DMS153 treated with DMSO at 0.1 percent for 48 hours (cell line): ENCODE measurements at regions not wholly inside any gene's neighbourhood (a gene's known extent, or its start where the extent isn't known, plus 50 kb on each side); places are given as distances from the start of the nearest gene placed in this dataset.
"Not testable (repeated sequence)": the region's sequence is repeated elsewhere in the genome, so short reads cannot be mapped to it uniquely, and the experiment has no call there.

Source experiments
- DNase-seq: peaks from one replicate; lab custom pipeline; 2025; ENCODE audit not compliant: unreplicated experiment; lab: John Stamatoyannopoulos, UW

- no peak for DNase-seq
Measured at GRCh38 chr20:20797521-20798310, 85.3 kb upstream of the RALGAPA2 start.

GRCh38 chr20:20796766-20797440, 84.5 kb upstream of the RALGAPA2 start:
- DNase-seq = no peak

- no peak for DNase-seq
Measured at GRCh38 chr20:20795721-20796120, 83.3 kb upstream of the RALGAPA2 start.

GRCh38 chr20:20795119-20795518, 82.7 kb upstream of the RALGAPA2 start:
- no peak for DNase-seq

- DNase-seq = no peak
Measured at GRCh38 chr20:20793591-20793990, 81.1 kb upstream of the RALGAPA2 start.

- DNase-seq = no peak
Measured at GRCh38 chr20:20791664-20792568, 79.5 kb upstream of the RALGAPA2 start.

- no peak for DNase-seq
Measured at GRCh38 chr20:20788308-20788707, 75.9 kb upstream of the RALGAPA2 start.

- no peak for DNase-seq
Measured at GRCh38 chr20:20786428-20786827, 74.0 kb upstream of the RALGAPA2 start.

GRCh38 chr20:20785226-20785625, 72.8 kb upstream of the RALGAPA2 start:
- DNase-seq = no peak

- not testable (repeated sequence) for DNase-seq
Measured at GRCh38 chr20:20784450-20784849, 72.0 kb upstream of the RALGAPA2 start.

- no peak for DNase-seq
Measured at GRCh38 chr20:20783450-20783849, 71.0 kb upstream of the RALGAPA2 start.

- no peak for DNase-seq
Measured at GRCh38 chr20:20782755-20783154, 70.3 kb upstream of the RALGAPA2 start.

GRCh38 chr20:20782231-20782630, 69.8 kb upstream of the RALGAPA2 start:
- DNase-seq = no peak

- DNase-seq = no peak
Measured at GRCh38 chr20:20781029-20781428, 68.6 kb upstream of the RALGAPA2 start.

GRCh38 chr20:20780127-20780824, 67.8 kb upstream of the RALGAPA2 start:
- peak; percentile 41 for DNase-seq

GRCh38 chr20:20778676-20779075, 66.2 kb upstream of the RALGAPA2 start:
- no peak for DNase-seq

- no peak for DNase-seq
Measured at GRCh38 chr20:20772497-20773085, 60.1 kb upstream of the RALGAPA2 start.

GRCh38 chr20:20768202-20768815, 55.9 kb upstream of the RALGAPA2 start:
- DNase-seq = no peak

- no peak for DNase-seq
Measured at GRCh38 chr20:20765696-20766365, 53.4 kb upstream of the RALGAPA2 start.

- DNase-seq = no peak
Measured at GRCh38 chr20:20763650-20764049, 51.2 kb upstream of the RALGAPA2 start.
